ENCODE measurements at regions not wholly inside any gene's neighbourhood (a gene's known extent, or its start where the extent isn't known, plus 50 kb on each side); places are given as distances from the start of the nearest gene placed in this dataset.
"Not testable (repeated sequence)": the region's sequence is repeated elsewhere in the genome, so short reads cannot be mapped to it uniquely, and the experiment has no call there.

GRCh38 chr1:90262791-90263190, 267.9 kb downstream of the ZNF326 start:
- Histone ChIP-seq H3K9me3 (replicated peaks) (no peaks in the 10 kb centered on the region), H3K4me1 (no peaks in the 10 kb centered on the region), H3K27ac (no peak overlapping the region), H3K36me3 (no peaks in the 10 kb centered on the region), H3K4me3 (no peak overlapping the region), H3K27me3 (no peaks in the 10 kb centered on the region; the same call in 1 of the 2 replicates)
- no peak for DNase-seq

GRCh38 chr1:90262286-90262685, 267.4 kb downstream of the ZNF326 start:
- Histone ChIP-seq H3K36me3 (no peaks in the 10 kb centered on the region), H3K27ac (no peak overlapping the region), H3K4me1 (no peaks in the 10 kb centered on the region), H3K27me3 (no peaks in the 10 kb centered on the region), H3K4me3 (no peak overlapping the region), H3K9me3 (replicated peaks) (no peaks in the 10 kb centered on the region)
- no peak for DNase-seq

- H3K4me1 ChIP-seq, result no peaks in the 10 kb centered on the region
- no peak overlapping the region for H3K27ac ChIP-seq
- H3K36me3 ChIP-seq, result no peaks in the 10 kb centered on the region
- no peaks in the 10 kb centered on the region for H3K27me3 ChIP-seq
- DNase-seq, result no peak
- H3K4me3 ChIP-seq, result no peak overlapping the region
- H3K9me3 ChIP-seq (replicated peaks), result 0 out of 2 replicates have a peak, but pooled peaks cover 6% of the 10 kb centered on the region
Observed at GRCh38 chr1:90246069-90246468, 251.2 kb downstream of the ZNF326 start.

- no peaks in the 10 kb centered on the region for H3K27me3 ChIP-seq
- no peak overlapping the region for H3K4me3 ChIP-seq
- H3K36me3 ChIP-seq, result no peaks in the 10 kb centered on the region
- no peak overlapping the region for H3K27ac ChIP-seq
- no peaks in the 10 kb centered on the region for H3K4me1 ChIP-seq
- no peaks in the 10 kb centered on the region for H3K9me3 ChIP-seq (replicated peaks)
- DNase-seq, result no peak
Observed at GRCh38 chr1:90236493-90236892, 241.6 kb downstream of the ZNF326 start.

GRCh38 chr1:90223401-90223800, 228.5 kb downstream of the ZNF326 start:
- Histone ChIP-seq H3K27me3 (no peaks in the 10 kb centered on the region), H3K4me1 (no peaks in the 10 kb centered on the region), H3K4me3 (no peak overlapping the region), H3K9me3 (replicated peaks) (no peaks in the 10 kb centered on the region), H3K36me3 (no peaks in the 10 kb centered on the region), H3K27ac (no peak overlapping the region)
- no peak for DNase-seq

- Histone ChIP-seq H3K27ac (no peak overlapping the region), H3K4me3 (no peak overlapping the region), H3K4me1 (no peaks in the 10 kb centered on the region), H3K27me3 (no peaks in the 10 kb centered on the region), H3K9me3 (replicated peaks) (no peaks in the 10 kb centered on the region), H3K36me3 (no peaks in the 10 kb centered on the region)
- no peak for DNase-seq
Observed at GRCh38 chr1:90220941-90221693, 226.2 kb downstream of the ZNF326 start.

GRCh38 chr1:90220496-90220895, 225.6 kb downstream of the ZNF326 start:
- Histone ChIP-seq H3K4me1 (no peaks in the 10 kb centered on the region), H3K4me3 (no peak overlapping the region), H3K27me3 (no peaks in the 10 kb centered on the region), H3K9me3 (replicated peaks) (no peaks in the 10 kb centered on the region), H3K36me3 (no peaks in the 10 kb centered on the region), H3K27ac (no peak overlapping the region)
- DNase-seq, result no peak

- not testable (repeated sequence) for H3K27ac ChIP-seq; H3K27me3 ChIP-seq; H3K9me3 ChIP-seq (replicated peaks); H3K4me3 ChIP-seq; H3K36me3 ChIP-seq; DNase-seq; H3K4me1 ChIP-seq
Observed at GRCh38 chr1:90219166-90219871, 224.4 kb downstream of the ZNF326 start.

- no peaks in the 10 kb centered on the region for H3K9me3 ChIP-seq (replicated peaks)
- DNase-seq, result no peak
- no peak overlapping the region for H3K27ac ChIP-seq
- no peaks in the 10 kb centered on the region for H3K27me3 ChIP-seq
- H3K36me3 ChIP-seq, result no peaks in the 10 kb centered on the region
- no peak overlapping the region for H3K4me3 ChIP-seq
- H3K4me1 ChIP-seq, result no peaks in the 10 kb centered on the region
Observed at GRCh38 chr1:90210633-90211491, 216.0 kb downstream of the ZNF326 start.

- no peak for DNase-seq
- H3K36me3 ChIP-seq, result no peaks in the 10 kb centered on the region
- H3K4me1 ChIP-seq, result no peaks in the 10 kb centered on the region
- no peaks in the 10 kb centered on the region for H3K27me3 ChIP-seq
- no peaks in the 10 kb centered on the region for H3K9me3 ChIP-seq (replicated peaks)
- H3K4me3 ChIP-seq, result no peak overlapping the region
- no peak overlapping the region for H3K27ac ChIP-seq
Observed at GRCh38 chr1:90208949-90209348, 214.0 kb downstream of the ZNF326 start.

GRCh38 chr1:90206260-90206659, 211.3 kb downstream of the ZNF326 start:
- DNase-seq, result no peak
- Histone ChIP-seq H3K36me3 (no peaks in the 10 kb centered on the region), H3K4me3 (no peak overlapping the region), H3K27me3 (no peaks in the 10 kb centered on the region), H3K27ac (no peak overlapping the region), H3K9me3 (replicated peaks) (no peaks in the 10 kb centered on the region), H3K4me1 (no peaks in the 10 kb centered on the region)

GRCh38 chr1:90204780-90205179, 209.9 kb downstream of the ZNF326 start:
- H3K4me3 ChIP-seq, result no peak overlapping the region
- H3K27ac ChIP-seq, result no peak overlapping the region
- no peak for DNase-seq
- H3K27me3 ChIP-seq, result no peaks in the 10 kb centered on the region
- H3K4me1 ChIP-seq, result no peaks in the 10 kb centered on the region
- no peaks in the 10 kb centered on the region for H3K9me3 ChIP-seq (replicated peaks)
- no peaks in the 10 kb centered on the region for H3K36me3 ChIP-seq

GRCh38 chr1:90204023-90204590, 209.2 kb downstream of the ZNF326 start:
- no peak overlapping the region for H3K4me3 ChIP-seq
- no peaks in the 10 kb centered on the region for H3K27me3 ChIP-seq
- H3K4me1 ChIP-seq, result no peaks in the 10 kb centered on the region
- DNase-seq, result no peak
- H3K9me3 ChIP-seq (replicated peaks), result no peaks in the 10 kb centered on the region
- no peaks in the 10 kb centered on the region for H3K36me3 ChIP-seq
- no peak overlapping the region for H3K27ac ChIP-seq

- Histone ChIP-seq H3K27me3 (no peaks in the 10 kb centered on the region), H3K4me1 (no peaks in the 10 kb centered on the region), H3K36me3 (no peaks in the 10 kb centered on the region), H3K9me3 (replicated peaks) (no peaks in the 10 kb centered on the region), H3K27ac (no peak overlapping the region), H3K4me3 (no peak overlapping the region)
- no peak for DNase-seq
Observed at GRCh38 chr1:90201467-90202358, 206.8 kb downstream of the ZNF326 start.

Measured in SJCRH30 (cell line).